IMR-90 (cell line): ENCODE measurements at regions not wholly inside any gene's neighbourhood (a gene's known extent, or its start where the extent isn't known, plus 50 kb on each side); places are given as distances from the start of the nearest gene placed in this dataset.

ENCODE experiments used
- ATAC-seq: fragments of 200-7000 bp; cut with Tn5 transposase; 2 replicates; pipeline ENCODE4 v1.9.1; 2020; ENCODE audit warnings: low read depth, mild to moderate bottlenecking, moderate library complexity
- BruUV-seq: library from RNA; stranded (reverse); fragments of 400-500 nt; replicated peaks from 2 replicates; lab custom pipeline; 2021; lab: Mats Ljungman, UMichigan
- CTCF ChIA-PET: fragments of 300-600 bp; formaldehyde crosslinking; extraction: SDS; loops from one replicate; lab custom pipeline; 2021; ENCODE audit warnings: antibody characterized with exemption; lab: Yijun Ruan, JAX
- POLR2A ChIA-PET: fragments of 300-600 bp; sonication (Branson Sonifier 250); formaldehyde crosslinking; loops from one replicate; lab custom pipeline; 2022; ENCODE audit warnings: antibody characterized with exemption; ENCODE audit not compliant: unreplicated experiment; lab: Charles Lee
- DNase-seq: peaks from one replicate; pipeline ENCODE4 v3.0.0; 2013
- H2AFZ ChIP-seq: replicated peaks from 2 replicates; pipeline ENCODE3; 2013; ENCODE audit warnings: low read length, mild to moderate bottlenecking; ENCODE audit not compliant: poor library complexity
- H2AK5ac ChIP-seq: 2 replicates; pipeline ENCODE4 v1.6.1; 2013; ENCODE audit warnings: low read depth, low read length, inconsistent platforms
- H2AK9ac ChIP-seq: replicated peaks from 2 replicates; pipeline ENCODE3; 2013; ENCODE audit warnings: mild to moderate bottlenecking, low read depth, low read length, moderate library complexity; ENCODE audit not compliant: poor library complexity
- H2BK120ac ChIP-seq: 2 replicates; pipeline ENCODE4 v1.6.1; 2013; ENCODE audit warnings: low read depth, low read length, inconsistent platforms
- H2BK15ac ChIP-seq: 3 replicates; pipeline ENCODE4 v1.6.1; 2013; ENCODE audit warnings: low read depth, low read length, inconsistent platforms
- H2BK20ac ChIP-seq: 2 replicates; pipeline ENCODE4 v1.6.1; 2013; ENCODE audit warnings: low read depth, mild to moderate bottlenecking, inconsistent platforms, low read length, moderate library complexity
- H2BK5ac ChIP-seq: 2 replicates; pipeline ENCODE4 v1.6.1; 2013; ENCODE audit warnings: mild to moderate bottlenecking, low read depth, low read length, inconsistent platforms; ENCODE audit not compliant: poor library complexity, severe bottlenecking
- H3K14ac ChIP-seq: replicated peaks from 2 replicates; pipeline ENCODE4 v1.6.1; 2013; ENCODE audit warnings: low read depth, low read length, inconsistent platforms
- H3K18ac ChIP-seq: 2 replicates; pipeline ENCODE4 v1.6.1; 2013; ENCODE audit warnings: low read depth, low read length, control low read depth
- H3K23ac ChIP-seq: 2 replicates; pipeline ENCODE4 v1.6.1; 2013; ENCODE audit warnings: low read depth, low read length, inconsistent platforms
- H3K27ac ChIP-seq: 2 replicates; pipeline ENCODE4 v1.5.1; 2013; ENCODE audit warnings: mild to moderate bottlenecking, control low read depth, low read length; ENCODE audit not compliant: insufficient read depth
- H3K27me3 ChIP-seq: 2 replicates; pipeline ENCODE4 v1.6.1; 2013; ENCODE audit warnings: low read length; ENCODE audit not compliant: control insufficient read depth, insufficient read depth
- H3K36me3 ChIP-seq: 2 replicates; pipeline ENCODE4 v1.6.1; 2013; ENCODE audit warnings: low read length, mixed read lengths; ENCODE audit not compliant: control insufficient read depth, insufficient read depth
- H3K4ac ChIP-seq: 2 replicates; pipeline ENCODE4 v1.6.1; 2013; ENCODE audit warnings: low read depth, low read length, inconsistent platforms
- H3K4me1 ChIP-seq: 2 replicates; pipeline ENCODE4 v1.6.1; 2013; ENCODE audit warnings: low read length, mixed read lengths; ENCODE audit not compliant: control insufficient read depth, insufficient read depth
- H3K4me2 ChIP-seq: 2 replicates; pipeline ENCODE4 v1.6.1; 2013; ENCODE audit warnings: low read depth, mild to moderate bottlenecking, control low read depth, low read length, moderate library complexity
- H3K4me3 ChIP-seq: 2 replicates; pipeline ENCODE4 v1.5.1; 2013; ENCODE audit warnings: low read depth, mild to moderate bottlenecking, control low read depth, low read length, moderate library complexity; ENCODE audit not compliant: insufficient read depth
- H3K56ac ChIP-seq: 2 replicates; pipeline ENCODE4 v1.6.1; 2013; ENCODE audit warnings: low read length, inconsistent platforms; ENCODE audit not compliant: insufficient read depth; ENCODE audit errors: extremely low read depth
- H3K79me1 ChIP-seq, 2 experiments: 2 replicates each; pipeline ENCODE4 v1.6.1; 2013; ENCODE audit warnings: low read length in 2 of 2, inconsistent platforms in 1 of 2, low read depth in 1 of 2
- H3K9ac ChIP-seq: 2 replicates; pipeline ENCODE4 v1.6.1; 2013; ENCODE audit warnings: low read depth, low read length, control low read depth
- H3K9me1 ChIP-seq: 2 replicates; pipeline ENCODE4 v1.6.1; 2013; ENCODE audit warnings: low read length, inconsistent platforms; ENCODE audit not compliant: insufficient read depth
- H3K9me3 ChIP-seq: 2 replicates; pipeline ENCODE4 v1.6.1; 2013; ENCODE audit warnings: low read length; ENCODE audit not compliant: control insufficient read depth, insufficient read depth
- H4K20me1 ChIP-seq: 2 replicates; pipeline ENCODE4 v1.6.1; 2013; ENCODE audit warnings: low read length, inconsistent platforms; ENCODE audit not compliant: insufficient read depth
- H4K5ac ChIP-seq: 2 replicates; pipeline ENCODE4 v1.6.1; 2013; ENCODE audit warnings: mild to moderate bottlenecking, low read depth, low read length, control low read depth
- H4K8ac ChIP-seq, 2 experiments: 2 replicates each; pipeline ENCODE4 v1.6.1; 2013; ENCODE audit warnings: low read depth in 2 of 2, low read length in 2 of 2, control low read depth in 1 of 2, inconsistent platforms in 1 of 2
- H4K91ac ChIP-seq: 2 replicates; pipeline ENCODE4 v1.6.1; 2013; ENCODE audit warnings: low read depth, low read length, inconsistent platforms; ENCODE audit not compliant: insufficient read depth
- BHLHE40 ChIP-seq: fragments of 150-350 bp; IDR thresholded peaks from 2 replicates; pipeline ENCODE4 v1.6.1; 2016; ENCODE audit warnings: mild to moderate bottlenecking, low read depth, low read length
- MAFK ChIP-seq: IDR thresholded peaks from 2 replicates; pipeline ENCODE4 v1.6.1; 2012; ENCODE audit warnings: low read depth, low read length, improper control_type of control experiment
- POLR2A ChIP-seq: IDR thresholded peaks from 2 replicates; pipeline ENCODE4 v1.6.1; 2012; ENCODE audit warnings: mild to moderate bottlenecking, low read depth, low read length
- SMC3 ChIP-seq: fragments of 150-350 bp; IDR thresholded peaks from 2 replicates; pipeline ENCODE4 v1.6.1; 2016; ENCODE audit warnings: low read depth, mild to moderate bottlenecking, antibody characterized with exemption, low read length, moderate library complexity
- dilution Hi-C: fragments of 300-500 bp; cut with HindIII; formaldehyde crosslinking; loops from one replicate; pipeline ENCODE4 v1.14.3; 2018; ENCODE audit warnings: low sequenced_read_pairs; ENCODE audit not compliant: unreplicated experiment
- in situ Hi-C: fragments of 300-500 bp; cut with MboI; formaldehyde crosslinking; loops from 3 replicates; pipeline ENCODE4 v1.14.3; 2019; ENCODE audit warnings: low sequenced_read_pairs, inconsistent platforms, mixed read lengths
- intact Hi-C: fragments of 100-400 bp; cut with micrococcal nuclease; formaldehyde crosslinking; loops from 2 replicates; pipeline ENCODE4 v1.10.0; 2022

- H4K5ac ChIP-seq, result no peak overlapping the region
- no peak overlapping the region for H2AFZ ChIP-seq
- no peak overlapping the region for H4K91ac ChIP-seq
- no peaks in the 10 kb centered on the region; the same call in 1 of the 2 replicates for H3K9me3 ChIP-seq
- no peaks in the 10 kb centered on the region for H3K4me1 ChIP-seq
- no peak overlapping the region for H3K4me3 ChIP-seq
- CTCF ChIA-PET, result no interaction called here
- no peak overlapping the region for H3K4me2 ChIP-seq
- H2BK15ac ChIP-seq, result no peak overlapping the region
- no peak overlapping the region for H2BK120ac ChIP-seq
- dilution Hi-C loops (no loop called here), intact Hi-C loops (no loop called here), in situ Hi-C loops (no loop called here)
- no peak overlapping the region for H3K56ac ChIP-seq
- H4K20me1 ChIP-seq, result no peaks in the 10 kb centered on the region
- no peak overlapping the region for H3K14ac ChIP-seq
- no peak overlapping the region for H3K18ac ChIP-seq
- H2BK20ac ChIP-seq, result no peak overlapping the region
- no peak overlapping the region for H2AK9ac ChIP-seq
- ATAC-seq, result no peak
- no peak overlapping the region for H2BK5ac ChIP-seq
- H3K23ac ChIP-seq, result no peak overlapping the region
- TF ChIP-seq POLR2A (no peak), MAFK (0 out of 2 replicates have a peak, but pooled peaks have one; percentile 17), SMC3 (no peak), BHLHE40 (no peak)
- no peak overlapping the region for H2AK5ac ChIP-seq
- H3K27ac ChIP-seq, result no peak overlapping the region
- no peak for DNase-seq
- H3K4ac ChIP-seq, result no peak overlapping the region
- H3K79me1 ChIP-seq, result no peaks in the 10 kb centered on the region
- no peaks in the 10 kb centered on the region for H3K36me3 ChIP-seq
- H3K9ac ChIP-seq, result no peak overlapping the region
- H3K27me3 ChIP-seq, result no peaks in the 10 kb centered on the region
- H4K8ac ChIP-seq, result no peak overlapping the region
- POLR2A ChIA-PET, result no interaction called here
- BruUV-seq, result no TSS peak
- no peaks in the 10 kb centered on the region for H3K9me1 ChIP-seq
Measured at GRCh38 chr14:48537600-48537999, 862.2 kb upstream of the MDGA2 start.
